Thyroid gland (tissue), 4 donors: ENCODE measurements at regions not wholly inside any gene's neighbourhood (a gene's known extent, or its start where the extent isn't known, plus 50 kb on each side); places are given as distances from the start of the nearest gene placed in this dataset.

Experiments used
- CTCF ChIP-seq, 6 experiments: fragments of 200-600 bp in 3 of 6; fragments of 450-650 bp in 3 of 6; sonication (generic) in 3 of 6; IDR thresholded peaks; one replicate each; pipeline ENCODE4 v1.5.1; 2016 to 2019; ENCODE audit warnings: antibody characterized with exemption in 6 of 6, mild to moderate bottlenecking in 2 of 6, inconsistent platforms in 1 of 6, moderate library complexity in 1 of 6
- POLR2A ChIP-seq, 2 donors: fragments of 450-650 bp; IDR thresholded peaks; one replicate each; pipeline ENCODE4 v1.6.1; 2017; ENCODE audit warnings: antibody characterized with exemption in 2 of 2, mild to moderate bottlenecking in 2 of 2, moderate library complexity in 1 of 2

- TF ChIP-seq CTCF (IDR thresholded peaks at IDR 0.05): no peak
- no peak for TF ChIP-seq POLR2A (IDR thresholded peaks at IDR 0.05)
Measured at GRCh38 chr2:239539083-239539775, 138.4 kb upstream of the HDAC4 start.
